ENCODE measurements at regions not wholly inside any gene's neighbourhood (a gene's known extent, or its start where the extent isn't known, plus 50 kb on each side); places are given as distances from the start of the nearest gene placed in this dataset.
A peak's percentile ranks its signal among the peaks of the same experiment; 100 is the strongest.
"Not testable (repeated sequence)": the region's sequence is repeated elsewhere in the genome, so short reads cannot be mapped to it uniquely, and the experiment has no call there.

GRCh38 chr14:38973083-38973700 lies 129.8 kb downstream of the SEC23A start:
- DNase-seq: no peak

DNA sequence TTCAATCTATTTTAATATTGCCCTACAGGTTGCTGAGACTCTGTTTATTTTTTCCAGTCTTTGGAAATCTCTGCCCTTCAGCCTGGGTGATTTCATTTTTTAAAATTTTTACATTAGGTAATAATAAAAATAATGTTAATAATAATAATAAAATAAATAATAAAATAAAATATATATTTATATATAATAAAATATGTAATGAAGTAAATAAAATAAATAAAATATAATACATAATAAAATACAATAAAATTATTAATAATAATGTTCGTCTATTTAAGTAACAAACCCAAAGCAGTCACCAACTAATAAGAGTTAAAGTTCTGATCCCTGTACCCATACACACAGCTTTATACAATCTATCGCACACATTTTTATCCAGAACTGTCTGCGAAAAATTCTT lies 130.5 kb downstream of the SEC23A start:
- no peak for DNase-seq

DNA sequence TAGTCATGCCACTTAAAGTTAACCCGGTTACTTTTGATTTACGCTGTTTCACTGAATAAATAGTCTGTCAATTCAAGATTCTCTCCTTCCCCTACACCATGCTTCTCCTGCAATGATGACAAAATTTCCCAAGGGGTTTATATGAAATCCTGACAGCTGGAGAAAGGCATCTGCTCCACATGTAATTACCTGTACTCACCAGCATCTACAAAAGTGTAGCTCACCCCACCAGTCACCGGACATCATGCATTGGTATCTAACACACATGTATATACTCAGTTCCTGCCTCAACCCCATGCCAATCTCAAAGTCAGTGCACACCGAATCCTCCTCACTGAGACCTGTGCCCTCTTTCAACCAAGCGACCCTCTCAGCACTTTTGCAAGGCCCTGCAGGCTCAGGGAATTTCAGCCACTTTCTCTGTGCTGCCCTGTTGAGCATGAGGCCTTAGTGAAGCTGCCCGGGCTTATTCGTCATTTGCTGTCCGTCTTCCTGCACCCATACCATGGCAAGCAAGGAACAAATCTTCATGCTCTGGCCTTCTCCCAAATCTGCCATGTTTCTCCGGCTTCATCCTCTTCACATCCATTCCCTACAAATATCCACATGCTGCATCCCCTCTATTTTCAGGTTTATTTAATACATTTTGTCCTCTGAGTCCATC lies 131.6 kb downstream of the SEC23A start:
- no peak for DNase-seq

DNA sequence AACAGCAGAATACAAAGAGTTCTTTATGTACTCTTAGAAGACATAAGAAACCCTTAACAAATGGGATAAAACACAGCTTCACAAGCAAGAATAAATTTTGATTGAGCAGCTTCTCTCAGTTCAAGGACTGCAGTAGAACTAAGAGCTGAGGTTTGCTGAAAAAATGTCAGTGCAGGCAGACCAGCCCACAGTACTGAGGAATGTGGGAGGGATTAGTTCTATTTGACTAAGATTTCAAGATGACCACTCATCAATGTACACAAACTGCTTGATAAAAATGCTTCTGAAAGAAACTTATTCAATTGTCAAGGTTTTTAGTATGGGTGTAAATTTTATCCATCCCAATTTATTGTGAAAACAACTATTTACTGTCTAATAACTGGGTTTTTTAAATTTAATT lies 138.4 kb downstream of the SEC23A start:
- DNase-seq: peak; percentile 28

DNA sequence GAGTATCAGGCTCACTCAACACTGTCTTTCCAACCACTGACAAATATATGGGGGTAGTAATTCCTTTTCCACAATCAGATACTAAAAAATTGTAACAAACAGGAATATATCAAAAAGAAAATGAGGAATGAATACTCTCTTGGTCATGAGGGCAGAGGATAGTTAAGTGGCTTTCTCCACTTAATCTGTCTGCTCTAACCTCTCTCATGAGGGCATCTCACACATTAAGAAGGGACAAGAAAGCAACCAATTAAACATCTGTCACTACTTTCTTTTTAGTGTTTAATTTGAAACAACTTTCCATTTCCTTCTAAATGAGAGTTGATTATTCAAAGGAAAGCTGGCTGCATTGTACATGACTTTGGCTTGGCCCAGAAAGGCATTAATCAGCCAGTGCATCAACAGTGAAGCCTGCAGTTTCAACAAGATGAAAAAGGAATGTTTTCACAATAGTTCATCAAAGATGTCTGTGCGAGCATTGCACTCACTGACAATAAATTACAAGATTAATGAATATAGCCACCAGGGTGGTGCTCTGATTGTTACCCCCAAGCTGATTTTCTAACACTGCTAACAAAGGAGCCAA lies 142.0 kb downstream of the SEC23A start:
- DNase-seq: no peak

DNA sequence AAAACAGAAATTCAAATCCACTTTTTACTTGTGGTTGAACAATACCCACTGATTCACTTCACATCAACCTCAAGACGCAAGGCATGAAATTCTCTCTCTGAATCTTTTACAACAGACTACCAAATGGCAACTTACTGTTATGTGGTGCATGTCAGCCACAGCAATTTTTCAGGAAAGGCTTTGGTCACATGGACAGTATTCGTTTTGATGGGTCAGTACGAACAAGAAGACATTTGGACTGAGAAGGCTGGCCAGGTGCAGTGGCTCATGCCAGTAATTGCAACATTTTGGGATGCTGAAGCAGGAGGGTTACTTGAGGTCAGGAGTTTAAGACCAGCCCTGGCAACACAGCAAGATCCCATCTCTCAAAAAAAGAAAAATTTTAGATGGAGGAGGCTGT lies 144.0 kb downstream of the SEC23A start:
- DNase-seq: no peak

DNA sequence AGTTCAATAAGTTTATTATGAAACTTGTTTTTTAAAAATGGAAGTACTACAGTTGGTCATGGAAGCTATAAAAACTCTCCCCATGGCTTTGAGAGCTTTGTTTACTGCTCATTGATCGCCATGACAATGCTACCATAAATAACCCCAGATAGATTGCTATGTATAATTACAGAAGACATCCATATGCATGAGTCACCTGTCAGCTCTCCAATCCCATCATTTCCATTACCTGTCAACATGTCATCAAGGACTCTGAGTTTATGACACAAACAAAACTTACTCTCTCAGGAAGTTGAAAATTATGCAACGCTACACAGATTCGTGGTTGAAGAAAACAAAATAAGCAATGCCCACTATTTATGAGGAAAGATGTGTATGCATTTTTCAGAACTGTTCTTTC lies 144.4 kb downstream of the SEC23A start:
- DNase-seq: no peak

DNA sequence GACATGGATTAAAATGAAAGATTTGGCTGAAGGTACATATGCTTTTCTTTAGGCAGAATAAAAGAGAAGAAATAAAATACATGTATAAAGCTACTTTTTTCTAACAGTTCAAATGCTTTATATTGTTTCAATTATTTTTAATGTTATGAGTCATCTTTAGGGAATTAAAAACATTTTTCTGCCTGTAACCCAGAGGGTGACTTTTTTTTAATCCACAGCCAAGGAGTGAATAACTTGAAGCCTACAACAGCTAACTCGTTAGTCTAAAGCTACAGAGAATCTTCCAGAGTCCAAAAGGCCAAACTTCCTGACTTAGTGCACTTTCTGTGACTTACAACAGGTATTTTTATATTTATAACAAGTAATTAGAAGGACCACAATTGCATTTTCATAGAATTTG lies 151.6 kb downstream of the SEC23A start:
- no peak for DNase-seq

DNA sequence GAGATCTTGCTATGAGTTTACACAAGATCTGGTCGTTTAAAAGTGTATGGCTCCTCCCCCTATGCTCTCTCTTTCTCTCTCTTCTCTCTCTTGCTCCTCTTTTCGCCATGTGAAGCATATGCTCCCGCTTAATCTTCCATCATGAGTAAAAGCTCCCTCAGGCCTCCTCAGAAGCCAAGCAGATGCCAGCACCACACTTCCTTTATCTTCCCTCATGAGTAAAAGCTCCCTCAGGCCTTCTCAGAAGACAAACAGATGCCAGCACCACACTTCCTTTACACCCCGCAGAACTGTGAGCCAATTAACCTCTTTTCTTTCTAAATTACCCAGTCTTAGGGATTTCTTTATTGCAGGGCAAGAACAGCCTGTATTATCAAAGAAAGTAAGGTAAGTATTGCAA lies 152.4 kb downstream of the SEC23A start:
- no peak for DNase-seq

- no peak for DNase-seq
Observed at GRCh38 chr14:38948576-38948975, 154.5 kb downstream of the SEC23A start.

- no peak for DNase-seq
Observed at GRCh38 chr14:38948171-38948570, 154.9 kb downstream of the SEC23A start.

DNA sequence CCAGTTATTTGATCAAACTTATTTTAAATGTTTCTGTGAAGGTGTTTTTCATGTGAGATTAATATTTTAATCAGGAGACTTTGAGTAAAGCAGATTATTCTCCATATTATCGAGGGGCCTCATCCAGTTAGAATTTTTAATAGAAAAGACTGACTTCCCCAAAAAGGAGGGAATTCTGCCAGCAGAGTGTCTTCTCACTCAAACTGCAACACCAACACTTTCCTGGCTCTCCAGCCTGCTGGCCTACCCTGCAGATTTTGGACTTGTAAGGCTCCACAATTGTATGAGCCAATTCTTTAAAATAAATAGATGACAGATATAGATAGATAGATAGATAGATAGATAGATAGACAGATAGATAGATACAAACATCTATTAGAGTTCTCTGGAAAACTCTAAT lies 155.7 kb downstream of the SEC23A start:
- no peak for DNase-seq

- DNase-seq: no peak
Observed at GRCh38 chr14:38944691-38945090, 158.3 kb downstream of the SEC23A start.

- DNase-seq: no peak
Observed at GRCh38 chr14:38941488-38941887, 161.5 kb downstream of the SEC23A start.

- not testable (repeated sequence) for DNase-seq
Observed at GRCh38 chr14:38932653-38933000, 170.4 kb downstream of the SEC23A start.

- DNase-seq: no peak
Observed at GRCh38 chr14:38931969-38932652, 170.9 kb downstream of the SEC23A start.

GRCh38 chr14:38930898-38931297 lies 172.1 kb downstream of the SEC23A start:
- no peak for DNase-seq

DNA sequence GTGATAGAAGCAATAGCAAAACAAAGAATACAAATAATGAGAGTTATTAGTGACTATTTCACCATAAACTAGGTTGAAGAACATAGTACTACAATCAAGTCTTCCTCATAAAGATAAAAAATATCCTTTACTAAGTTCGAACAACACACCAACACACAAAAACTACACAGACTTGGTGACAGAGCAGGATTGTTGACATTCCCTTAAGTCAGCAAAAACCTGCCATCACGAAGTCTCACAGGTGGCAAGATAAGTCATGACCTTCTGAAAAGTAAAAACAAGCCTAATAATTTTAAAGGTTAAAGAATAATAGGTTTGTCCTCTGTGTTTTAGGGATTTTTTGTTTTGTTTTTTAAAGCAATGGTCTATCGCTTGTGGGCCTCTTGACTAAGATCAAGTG lies 173.0 kb downstream of the SEC23A start:
- no peak for DNase-seq

DNA sequence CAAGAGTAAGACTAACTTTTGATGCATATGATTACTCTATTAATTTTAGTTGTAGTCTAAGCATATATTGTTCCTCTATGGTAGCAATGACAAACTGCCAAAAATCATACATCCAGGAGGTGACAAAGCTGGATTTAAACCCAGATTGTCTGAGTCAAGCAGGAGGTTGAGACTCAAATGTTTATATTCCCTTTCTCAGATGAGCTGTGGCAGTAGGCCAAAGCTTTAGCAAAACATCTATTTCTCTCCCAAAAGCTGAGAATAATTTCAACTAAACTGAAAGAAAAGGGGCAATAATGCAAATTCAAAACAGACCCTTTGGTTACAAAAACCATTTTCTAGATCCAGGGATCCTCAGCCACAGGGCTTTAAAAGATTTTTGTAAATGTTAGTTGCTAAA lies 173.6 kb downstream of the SEC23A start:
- DNase-seq: no peak

GRCh38 chr14:38921893-38922292 lies 181.1 kb downstream of the SEC23A start:
- not testable (repeated sequence) for DNase-seq

GRCh38 chr14:38915125-38915524 lies 187.9 kb downstream of the SEC23A start:
- DNase-seq: no peak

- no peak for DNase-seq
Observed at GRCh38 chr14:38910092-38910491, 192.9 kb downstream of the SEC23A start.

DNA sequence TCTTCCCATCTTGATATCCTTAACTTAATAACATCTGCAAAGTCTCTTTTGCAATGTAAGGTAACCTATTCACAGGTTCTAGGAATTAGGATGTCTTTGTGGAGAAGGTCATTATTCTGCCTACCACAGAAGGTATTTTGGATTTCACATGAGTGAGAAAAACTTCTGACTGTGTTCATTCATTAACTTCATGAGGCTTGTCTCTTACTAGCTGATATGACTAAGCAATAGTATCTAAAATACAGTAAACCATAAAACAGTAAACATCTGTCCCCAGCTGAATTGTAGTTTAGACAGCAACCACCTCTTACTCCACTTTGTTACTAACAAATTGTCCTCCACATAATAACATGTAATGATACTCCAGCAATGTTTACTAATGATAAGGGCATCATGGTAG lies 198.1 kb downstream of the SEC23A start:
- DNase-seq: no peak

DNA sequence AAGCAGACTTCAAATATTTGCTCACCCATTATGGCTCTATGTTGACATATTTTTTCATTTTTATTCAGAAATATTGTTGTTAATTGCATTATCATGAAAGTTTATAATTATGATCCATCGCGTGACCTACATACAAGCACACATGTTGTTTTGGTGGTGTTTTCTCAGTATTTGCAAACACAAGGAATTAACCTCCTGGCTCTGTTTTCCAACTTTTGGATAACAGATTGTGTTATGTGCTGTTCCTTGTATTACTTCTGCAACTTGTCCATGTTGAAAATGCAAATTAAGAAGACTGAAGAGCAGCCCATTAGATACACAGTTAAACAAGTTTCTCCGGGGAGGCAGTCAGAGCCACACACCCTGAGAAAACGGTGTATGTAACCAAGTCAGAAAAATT lies 201.2 kb downstream of the SEC23A start:
- DNase-seq: no peak

Measured in DMS79 (cell line).